GM12891 (cell line): ENCODE measurements at regions not wholly inside any gene's neighbourhood (a gene's known extent, or its start where the extent isn't known, plus 50 kb on each side); places are given as distances from the start of the nearest gene placed in this dataset.

Experiments used
- POLR2A ChIP-seq: IDR thresholded peaks from 2 replicates; pipeline ENCODE4 v1.6.1; 2011; ENCODE audit warnings: low read depth, low read length, control low read depth
- POLR2AphosphoS5 ChIP-seq: IDR thresholded peaks from 2 replicates; pipeline ENCODE4 v1.6.1; 2011; ENCODE audit warnings: low read depth, low read length, control low read depth
- POU2F2 ChIP-seq: IDR thresholded peaks from 2 replicates; pipeline ENCODE4 v1.6.1; 2011; ENCODE audit warnings: low read depth, mild to moderate bottlenecking, control low read depth, low read length, moderate library complexity
- SPI1 ChIP-seq: IDR thresholded peaks from 2 replicates; pipeline ENCODE4 v1.6.1; 2011; ENCODE audit warnings: low read depth, low read length, control low read depth
- TAF1 ChIP-seq: IDR thresholded peaks from 2 replicates; pipeline ENCODE4 v1.6.1; 2011; ENCODE audit warnings: low read depth, low read length, control low read depth

DNA sequence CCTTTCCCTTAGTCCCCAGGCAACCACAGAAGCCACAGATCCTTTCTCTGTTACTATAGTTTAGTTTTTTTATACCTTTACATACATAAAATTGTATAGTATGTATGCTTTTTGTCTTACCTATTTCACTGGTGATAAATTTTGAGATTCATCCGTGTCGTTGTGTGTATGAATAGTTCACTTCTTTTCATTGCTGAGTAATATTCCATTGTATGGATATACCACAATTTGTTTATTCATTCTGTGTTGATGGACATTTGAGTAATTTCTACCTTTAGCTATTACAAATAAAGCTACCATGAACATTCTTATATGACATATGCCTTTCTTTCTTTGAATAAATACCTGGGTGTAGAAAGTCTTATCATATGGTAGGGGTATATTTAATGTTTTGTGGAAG lies 102.8 kb upstream of the CERS6 start:
- TF ChIP-seq POLR2AphosphoS5 (no peak), TAF1 (no peak), POLR2A (no peak), SPI1 (no peak), POU2F2 (no peak)
